Stimulated activated effector memory CD8-positive, alpha-beta T cell treated with anti-CD3 and anti-CD28 coated beads, Interleukin-12 subunit alpha, Interleukin-12 subunit beta, amount 100 ng/mL, for 72 hours (primary cell): ENCODE measurements at regions not wholly inside any gene's neighbourhood (a gene's known extent, or its start where the extent isn't known, plus 50 kb on each side); places are given as distances from the start of the nearest gene placed in this dataset.
A peak's percentile ranks its signal among the peaks of the same experiment; 100 is the strongest.
"Not testable (repeated sequence)": the region's sequence is repeated elsewhere in the genome, so short reads cannot be mapped to it uniquely, and the experiment has no call there.

Source experiments
- ATAC-seq: fragments of 150-1000 bp; cut with Tn5 transposase; 2 replicates; pipeline ENCODE4 v1.10.0; 2021
- DNase-seq, 2 donors: peaks; one replicate each; pipeline ENCODE4 v3.0.0; 2021 to 2022; ENCODE audit warnings: low spot score in 2 of 2
- H3K27ac Mint-ChIP-seq: one replicate; pipeline ENCODE4 v1.8.0; 2022; ENCODE audit warnings: mild to moderate bottlenecking, mixed read lengths
- H3K36me3 Mint-ChIP-seq: one replicate; pipeline ENCODE4 v1.8.0; 2022; ENCODE audit warnings: mild to moderate bottlenecking, mixed read lengths
- H3K4me1 Mint-ChIP-seq: one replicate; pipeline ENCODE4 v1.8.0; 2022; ENCODE audit warnings: mixed read lengths
- H3K4me3 Mint-ChIP-seq: one replicate; pipeline ENCODE4 v1.8.0; 2022; ENCODE audit warnings: mild to moderate bottlenecking, mixed read lengths
- H3K9me3 Mint-ChIP-seq: one replicate; pipeline ENCODE4 v1.8.0; 2022; ENCODE audit warnings: mixed read lengths

DNA sequence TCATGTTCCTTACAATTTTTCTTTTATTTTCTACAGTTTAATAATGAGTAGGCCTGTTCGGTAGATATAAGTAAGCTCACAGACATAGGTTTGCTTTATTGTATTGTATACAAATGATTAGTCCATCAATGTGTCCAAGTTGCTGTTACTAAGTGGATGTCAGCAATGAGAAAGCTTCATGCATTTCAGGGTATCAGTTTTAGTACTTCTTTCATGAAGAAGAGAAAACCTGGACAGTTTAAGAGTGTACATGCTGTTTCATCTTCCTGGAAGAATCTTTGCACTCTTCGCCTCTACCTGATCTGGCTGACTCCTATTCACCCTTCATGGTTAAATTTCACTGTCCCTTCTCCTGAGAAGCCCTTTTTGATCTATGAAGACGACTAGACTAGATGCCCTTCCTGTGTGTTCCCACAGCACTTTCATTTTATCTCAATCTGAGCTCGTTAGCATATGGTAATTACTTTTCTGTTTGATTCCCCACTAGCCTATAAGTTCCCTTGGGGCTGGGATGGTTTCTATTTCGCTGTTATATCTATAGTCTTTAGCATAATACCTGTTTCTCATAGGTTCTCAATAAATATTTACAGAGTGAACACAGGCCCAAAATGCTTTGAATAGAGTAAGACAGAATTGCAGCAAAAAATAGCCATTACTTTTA lies 70.7 kb downstream of the CETN3 start:
- Mint-ChIP-seq H3K4me3 (no peak overlapping the region), H3K9me3 (no peaks in the 10 kb centered on the region)
- peak; percentile 31 for ATAC-seq

DNA sequence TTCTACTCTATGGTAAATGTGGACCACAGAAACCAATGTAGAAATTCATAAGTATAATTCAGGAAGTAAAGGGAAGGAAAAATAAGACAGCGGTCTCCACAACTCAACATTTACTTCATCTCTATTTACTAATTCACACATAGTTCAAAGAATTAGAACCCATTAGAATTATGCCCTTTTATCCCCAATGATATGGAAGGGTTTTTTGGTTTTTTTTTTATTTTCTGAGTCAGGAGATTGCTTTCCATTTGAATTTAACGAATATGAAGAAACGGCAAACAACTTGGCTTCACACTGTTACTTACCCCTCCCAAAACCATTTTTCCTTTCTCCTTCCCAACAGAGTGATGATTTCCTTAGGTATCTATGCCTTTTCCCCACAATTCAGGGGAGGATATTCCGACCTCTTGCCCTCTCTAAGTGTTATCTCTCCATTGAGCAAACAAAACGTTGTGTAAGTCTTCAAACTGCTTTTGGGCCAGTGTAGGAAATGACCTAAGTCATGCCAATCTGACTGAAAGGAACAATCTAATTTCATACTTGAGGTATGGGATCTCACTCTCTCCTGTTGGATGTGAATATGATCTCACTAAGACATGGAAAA lies 72.0 kb downstream of the CETN3 start:
- no peak for DNase-seq
- ATAC-seq: no peak
- H3K9me3 Mint-ChIP-seq: no peaks in the 10 kb centered on the region
- H3K27ac Mint-ChIP-seq: no peak overlapping the region
- peaks cover 5% of the 10 kb centered on the region for H3K4me1 Mint-ChIP-seq
- no peaks in the 10 kb centered on the region for H3K36me3 Mint-ChIP-seq
- H3K4me3 Mint-ChIP-seq: no peak overlapping the region

More for the DNA sequence above, 70.7 kb downstream of the CETN3 start:
- peaks cover 5% of the 10 kb centered on the region for H3K4me1 Mint-ChIP-seq
- no peaks in the 10 kb centered on the region for H3K36me3 Mint-ChIP-seq
- H3K27ac Mint-ChIP-seq: no peak overlapping the region
- no peak for DNase-seq

DNA sequence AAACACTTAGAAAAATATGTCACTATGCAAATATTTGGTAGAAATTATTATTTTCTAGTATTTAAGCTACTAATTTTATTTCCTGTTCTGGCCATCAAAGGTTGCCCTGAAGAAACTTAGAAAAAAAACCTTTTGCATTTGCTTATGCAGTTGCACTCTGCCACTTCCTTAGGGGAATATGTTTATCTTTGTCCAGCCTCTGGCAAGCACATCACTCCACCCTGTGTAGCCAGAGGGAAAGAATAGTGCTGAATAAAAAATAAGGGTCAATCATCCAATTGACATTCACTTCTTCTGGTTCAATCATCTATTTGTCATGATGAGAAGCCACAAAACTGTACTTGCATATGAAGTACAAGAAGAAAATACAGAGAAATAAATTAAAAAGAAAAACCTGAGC lies 72.8 kb downstream of the CETN3 start:
- Mint-ChIP-seq H3K4me3 (no peak overlapping the region), H3K36me3 (no peaks in the 10 kb centered on the region), H3K27ac (no peak overlapping the region), H3K9me3 (no peaks in the 10 kb centered on the region), H3K4me1 (peaks cover 5% of the 10 kb centered on the region)
- ATAC-seq (no peak), DNase-seq (no peak)

DNA sequence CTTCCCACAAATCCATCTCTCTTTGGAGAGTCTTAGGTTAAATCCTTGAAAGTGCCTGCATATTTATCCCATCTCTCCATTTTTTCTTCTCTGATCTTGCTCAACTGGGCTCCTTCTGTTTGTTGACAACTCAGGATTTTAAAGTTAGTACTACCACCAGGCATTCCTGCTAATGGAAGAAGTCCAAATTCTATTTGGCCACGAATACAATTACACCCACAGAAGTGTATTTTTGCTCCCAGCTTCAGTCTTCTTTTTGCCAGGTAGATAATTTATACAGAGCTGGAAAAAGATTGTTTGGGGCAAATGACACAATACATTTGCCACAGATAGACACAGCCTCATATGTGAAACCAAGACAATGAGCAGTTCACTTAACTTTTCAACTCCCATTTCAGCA lies 74.8 kb downstream of the CETN3 start:
- no peak overlapping the region for H3K27ac Mint-ChIP-seq
- peaks cover 5% of the 10 kb centered on the region for H3K4me1 Mint-ChIP-seq
- DNase-seq (no peak), ATAC-seq (no peak)
- H3K36me3 Mint-ChIP-seq: no peaks in the 10 kb centered on the region
- no peak overlapping the region for H3K4me3 Mint-ChIP-seq
- no peaks in the 10 kb centered on the region for H3K9me3 Mint-ChIP-seq

DNA sequence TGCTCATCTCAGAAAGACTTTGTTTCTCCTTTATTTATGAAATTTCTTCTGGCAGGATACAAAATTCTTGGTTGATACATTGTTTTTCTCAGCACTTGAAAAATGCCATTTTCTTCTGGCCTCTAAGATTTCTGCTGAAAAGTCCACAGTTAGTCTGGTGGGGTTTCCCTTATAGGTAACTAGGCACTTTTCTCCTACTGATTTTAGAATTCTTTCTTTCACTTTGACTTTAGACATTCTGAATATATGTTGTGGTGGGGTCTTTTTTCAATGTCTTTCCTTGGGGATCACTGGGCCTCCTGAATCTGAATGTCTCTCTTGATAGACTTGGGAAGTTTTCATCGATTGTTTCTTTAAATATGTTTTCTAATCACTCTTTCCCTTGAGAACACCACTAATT lies 79.6 kb downstream of the CETN3 start:
- no peak for ATAC-seq
- Mint-ChIP-seq H3K4me3 (no peak overlapping the region), H3K36me3 (no peaks in the 10 kb centered on the region), H3K4me1 (no peaks in the 10 kb centered on the region), H3K9me3 (no peaks in the 10 kb centered on the region), H3K27ac (no peak overlapping the region)
- no peak for DNase-seq

DNA sequence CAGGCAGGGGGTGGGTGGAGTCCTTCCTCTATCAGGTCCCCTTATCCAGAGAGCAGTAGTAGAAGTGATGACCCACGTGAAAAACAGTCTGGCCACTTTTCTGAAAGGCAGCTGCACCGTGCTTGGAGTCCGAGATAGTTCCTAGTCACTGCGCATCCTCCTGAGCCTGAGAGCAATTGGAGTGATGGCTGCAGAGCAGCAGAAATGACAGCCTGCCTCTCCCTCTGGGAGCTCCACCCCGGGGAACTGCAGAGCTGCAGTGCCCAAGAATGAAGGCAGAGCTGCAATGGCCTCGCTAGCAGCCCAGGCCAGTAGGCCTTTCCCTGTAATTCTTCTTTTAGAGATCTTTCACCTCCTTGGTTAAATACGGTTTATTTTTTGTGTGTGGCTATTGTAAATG lies 82.6 kb downstream of the CETN3 start:
- ATAC-seq (peak; percentile 16), DNase-seq (no peak)
- Mint-ChIP-seq H3K4me1 (no peaks in the 10 kb centered on the region), H3K36me3 (no peaks in the 10 kb centered on the region), H3K4me3 (no peak overlapping the region), H3K27ac (no peak overlapping the region), H3K9me3 (peaks cover 1% of the 10 kb centered on the region)

DNA sequence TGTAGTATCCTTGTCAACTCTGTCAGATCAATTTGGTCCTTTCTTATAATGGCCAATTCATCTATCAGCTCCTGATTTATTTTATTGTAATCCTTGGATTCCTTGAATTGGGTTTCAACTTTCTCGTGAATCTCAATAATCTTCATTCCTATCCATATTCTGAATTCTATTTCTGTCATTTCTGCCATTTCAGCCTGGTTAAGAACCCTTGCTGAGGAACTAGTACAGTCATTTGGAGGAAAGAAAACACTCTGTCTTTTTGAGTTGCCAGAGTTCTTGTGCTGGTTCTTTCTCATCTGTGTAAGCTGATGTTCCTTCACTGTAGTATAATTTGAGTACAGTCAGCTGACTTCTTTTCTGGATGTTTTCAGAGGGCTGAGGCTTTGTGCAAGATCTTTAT lies 84.5 kb downstream of the CETN3 start:
- peaks cover 5% of the 10 kb centered on the region for H3K9me3 Mint-ChIP-seq
- no peak overlapping the region for H3K4me3 Mint-ChIP-seq
- no peak overlapping the region for H3K27ac Mint-ChIP-seq
- no peaks in the 10 kb centered on the region for H3K36me3 Mint-ChIP-seq
- no peak for DNase-seq
- ATAC-seq: no peak
- H3K4me1 Mint-ChIP-seq: no peaks in the 10 kb centered on the region

DNA sequence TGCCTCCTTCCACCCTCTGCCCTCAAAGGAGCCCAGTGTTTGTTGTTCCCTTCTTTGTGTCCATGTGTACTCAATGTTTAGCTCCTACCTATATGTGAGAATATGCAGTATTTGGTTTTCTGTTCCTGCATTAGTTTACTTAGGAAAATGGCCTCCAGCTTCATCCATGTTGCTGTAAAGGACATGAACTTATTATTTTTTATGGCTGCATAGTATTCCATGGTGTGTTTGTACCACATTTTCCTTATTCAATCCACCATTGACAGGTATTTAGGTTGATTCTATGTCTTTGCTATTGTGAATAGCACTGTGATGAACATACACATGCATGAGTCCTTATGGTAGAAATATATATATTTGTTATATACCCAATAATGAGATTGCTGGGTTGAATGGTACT lies 89.2 kb downstream of the CETN3 start:
- not testable (repeated sequence) for H3K36me3 Mint-ChIP-seq, DNase-seq, H3K4me3 Mint-ChIP-seq, H3K4me1 Mint-ChIP-seq, H3K27ac Mint-ChIP-seq, ATAC-seq, H3K9me3 Mint-ChIP-seq

DNA sequence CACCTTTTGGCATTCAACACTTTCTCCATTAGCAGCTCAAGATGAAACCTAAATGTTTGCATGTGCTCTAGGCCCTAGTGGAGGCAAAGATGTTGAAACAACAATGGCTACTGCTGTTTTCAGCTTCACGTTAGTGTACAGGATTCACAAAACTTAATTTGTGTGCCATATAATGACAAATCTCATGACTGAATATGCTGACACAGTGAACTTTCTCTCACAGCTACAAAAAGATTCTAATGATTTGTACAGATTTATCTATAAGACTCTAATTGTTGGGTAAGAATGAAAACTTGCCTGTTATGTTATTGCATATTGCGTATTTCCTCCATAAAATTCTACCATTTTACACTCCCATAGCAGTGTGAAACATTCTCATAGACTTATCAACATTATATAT lies 97.5 kb downstream of the CETN3 start:
- Mint-ChIP-seq H3K36me3 (no peaks in the 10 kb centered on the region), H3K4me3 (no peak overlapping the region), H3K9me3 (no peaks in the 10 kb centered on the region), H3K27ac (no peak overlapping the region), H3K4me1 (no peaks in the 10 kb centered on the region)
- no peak for DNase-seq
- no peak for ATAC-seq

DNA sequence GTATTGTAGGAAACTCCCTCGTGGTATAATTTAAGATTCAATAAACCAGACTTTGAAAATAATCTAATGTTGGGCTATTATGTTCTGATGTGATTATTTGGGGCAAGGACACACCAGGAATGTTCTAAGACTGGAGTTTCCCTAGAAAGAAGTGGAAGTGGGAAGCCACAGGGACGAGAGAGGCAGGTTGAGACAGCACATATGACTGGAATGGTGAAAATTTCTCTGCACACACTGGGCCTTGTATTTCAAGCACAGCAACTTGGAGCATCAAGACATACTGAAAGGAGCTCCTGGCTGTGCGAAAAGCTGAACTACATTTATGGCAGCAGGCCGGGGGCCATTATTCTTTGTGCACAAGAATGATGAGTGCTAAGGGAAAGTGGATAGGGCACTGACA lies 98.2 kb downstream of the CETN3 start:
- ATAC-seq (no peak), DNase-seq (no peak)
- H3K4me1 Mint-ChIP-seq: no peaks in the 10 kb centered on the region
- H3K36me3 Mint-ChIP-seq: no peaks in the 10 kb centered on the region
- H3K27ac Mint-ChIP-seq: no peak overlapping the region
- H3K4me3 Mint-ChIP-seq: no peak overlapping the region
- H3K9me3 Mint-ChIP-seq: no peaks in the 10 kb centered on the region

DNA sequence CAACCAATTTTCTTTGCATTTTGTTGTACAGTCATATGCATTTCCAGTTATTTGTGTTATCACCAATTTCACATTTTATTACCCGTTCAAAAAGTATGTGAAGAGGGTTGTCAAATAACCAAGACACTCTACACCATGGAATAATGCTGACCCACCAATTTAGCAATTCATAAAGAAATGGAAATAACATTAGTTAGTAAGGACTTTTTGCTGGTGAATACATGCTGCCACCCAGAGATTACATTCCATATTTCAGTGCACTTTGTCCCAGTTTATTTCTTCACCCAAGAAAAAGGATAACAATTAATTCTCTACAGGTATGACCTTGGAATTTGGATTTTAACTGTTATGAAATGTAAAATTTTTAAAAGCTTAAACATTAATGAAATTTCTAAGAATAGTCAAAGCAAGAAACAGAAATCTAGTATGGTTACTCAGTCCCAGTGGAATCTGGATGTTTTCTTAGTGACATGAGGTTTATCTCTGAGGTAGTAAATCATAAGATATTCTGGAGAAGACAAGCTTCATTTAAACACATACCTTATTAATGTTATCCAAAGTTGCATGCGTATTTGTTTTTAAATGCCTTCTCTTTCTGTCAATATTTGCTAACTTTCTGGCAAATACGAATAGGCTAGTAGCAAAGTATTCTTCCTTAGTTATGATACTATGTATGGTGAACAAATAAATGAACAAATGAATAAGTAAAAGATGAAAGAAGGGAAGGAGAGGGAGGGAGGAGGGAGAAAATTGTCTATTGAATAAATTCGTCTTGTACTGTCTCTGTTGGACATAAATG lies 100.6 kb downstream of the CETN3 start:
- DNase-seq (no peak), ATAC-seq (no peak)
- H3K36me3 Mint-ChIP-seq: no peaks in the 10 kb centered on the region
- no peak overlapping the region for H3K4me3 Mint-ChIP-seq
- H3K9me3 Mint-ChIP-seq: no peaks in the 10 kb centered on the region
- H3K4me1 Mint-ChIP-seq: no peaks in the 10 kb centered on the region
- H3K27ac Mint-ChIP-seq: no peak overlapping the region

DNA sequence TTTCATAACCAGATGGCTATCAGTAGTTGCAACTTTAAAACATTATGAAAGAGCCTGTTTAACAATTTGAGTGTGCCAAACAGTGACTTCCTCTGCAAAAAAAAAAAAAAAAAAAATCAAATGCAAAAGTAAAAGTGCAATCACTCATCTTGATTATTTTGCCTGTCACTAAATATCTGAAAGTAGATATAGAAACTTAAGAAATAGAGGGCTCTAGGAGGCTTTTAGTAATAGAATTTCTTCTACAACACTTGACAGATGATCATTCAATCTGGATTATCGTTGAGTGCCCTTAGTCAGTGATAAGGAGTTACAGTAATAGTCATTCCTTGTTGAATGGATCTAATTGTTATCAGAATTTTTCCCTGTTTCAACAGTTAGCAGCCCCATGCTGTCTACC lies 101.8 kb downstream of the CETN3 start:
- Mint-ChIP-seq H3K4me3 (no peak overlapping the region), H3K36me3 (no peaks in the 10 kb centered on the region), H3K27ac (no peak overlapping the region), H3K9me3 (no peaks in the 10 kb centered on the region), H3K4me1 (no peaks in the 10 kb centered on the region)
- no peak for ATAC-seq
- no peak for DNase-seq

DNA sequence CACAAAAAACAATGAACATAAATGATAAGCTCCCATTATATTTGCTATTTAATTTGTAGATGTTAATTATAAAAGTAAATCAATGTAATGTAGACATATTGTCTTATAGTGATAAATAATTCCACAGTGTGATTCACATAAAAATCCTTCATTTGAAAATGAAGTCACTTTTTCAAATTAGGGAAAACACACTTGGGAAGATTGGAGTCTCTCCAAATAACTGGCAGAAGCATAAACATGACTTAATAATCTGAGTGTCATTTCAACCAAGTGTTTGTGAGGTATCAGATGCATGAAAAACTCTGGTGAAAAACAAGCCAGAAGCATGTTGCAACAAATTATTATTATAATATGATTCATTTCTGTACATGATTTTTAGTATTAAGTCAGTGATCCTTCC lies 102.2 kb downstream of the CETN3 start:
- Mint-ChIP-seq H3K4me1 (no peaks in the 10 kb centered on the region), H3K27ac (no peak overlapping the region), H3K36me3 (no peaks in the 10 kb centered on the region), H3K9me3 (no peaks in the 10 kb centered on the region), H3K4me3 (no peak overlapping the region)
- ATAC-seq: no peak
- DNase-seq: no peak

DNA sequence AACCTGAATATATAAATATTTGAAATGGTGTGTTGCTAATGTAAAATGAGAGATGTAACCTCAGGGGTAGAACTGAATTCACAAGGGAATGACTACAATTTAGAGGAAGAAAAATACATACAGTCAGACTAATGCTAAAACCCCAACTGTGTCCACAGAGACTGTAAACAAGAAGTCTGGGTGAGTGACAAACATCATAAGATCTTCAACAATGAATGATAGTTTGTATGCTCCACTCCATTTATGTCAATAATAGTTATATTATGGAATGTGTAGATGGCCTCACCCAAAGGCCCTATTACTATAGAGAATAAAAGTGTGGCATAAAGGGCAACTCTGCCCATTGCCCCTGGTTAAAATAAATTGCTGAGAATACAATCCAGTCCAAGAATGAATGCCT lies 102.9 kb downstream of the CETN3 start:
- no peaks in the 10 kb centered on the region for H3K9me3 Mint-ChIP-seq
- H3K36me3 Mint-ChIP-seq: no peaks in the 10 kb centered on the region
- H3K4me3 Mint-ChIP-seq: no peak overlapping the region
- ATAC-seq (no peak), DNase-seq (no peak)
- H3K27ac Mint-ChIP-seq: no peak overlapping the region
- H3K4me1 Mint-ChIP-seq: no peaks in the 10 kb centered on the region

DNA sequence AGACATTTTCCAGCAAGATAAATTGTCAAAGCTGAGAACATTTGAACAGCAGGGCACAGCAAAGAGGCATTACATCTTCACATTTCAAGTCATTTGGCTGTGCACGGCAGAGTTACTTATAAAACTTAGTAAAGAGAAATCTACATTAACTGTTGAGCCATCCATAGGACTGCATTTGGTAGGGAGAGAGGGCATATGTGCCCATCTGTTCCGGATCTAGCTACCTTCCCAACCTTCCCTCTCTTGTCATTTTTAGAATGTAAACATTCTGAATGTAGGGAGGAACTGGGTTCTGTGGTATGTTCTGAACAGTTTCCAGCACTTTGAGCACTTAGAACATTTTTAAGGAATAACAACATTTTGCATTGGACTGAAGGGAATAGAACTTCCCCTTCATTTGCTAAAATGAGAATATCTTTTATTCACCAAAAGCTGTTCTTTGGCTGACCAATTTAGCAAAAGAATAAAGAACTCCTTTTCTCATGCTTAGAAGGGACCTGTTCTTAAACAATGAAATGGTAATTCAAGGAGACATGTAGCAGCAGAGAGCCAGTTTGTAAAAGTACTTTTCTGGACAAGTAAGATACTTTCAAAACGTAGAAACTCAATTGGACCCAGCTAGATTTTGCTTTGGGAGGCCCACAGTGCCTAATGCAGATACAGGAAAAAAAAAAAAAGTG lies 104.4 kb downstream of the CETN3 start:
- no peak for ATAC-seq
- Mint-ChIP-seq H3K9me3 (no peaks in the 10 kb centered on the region), H3K4me3 (no peak overlapping the region), H3K27ac (no peak overlapping the region), H3K4me1 (no peaks in the 10 kb centered on the region), H3K36me3 (no peaks in the 10 kb centered on the region)
- DNase-seq: no peak

DNA sequence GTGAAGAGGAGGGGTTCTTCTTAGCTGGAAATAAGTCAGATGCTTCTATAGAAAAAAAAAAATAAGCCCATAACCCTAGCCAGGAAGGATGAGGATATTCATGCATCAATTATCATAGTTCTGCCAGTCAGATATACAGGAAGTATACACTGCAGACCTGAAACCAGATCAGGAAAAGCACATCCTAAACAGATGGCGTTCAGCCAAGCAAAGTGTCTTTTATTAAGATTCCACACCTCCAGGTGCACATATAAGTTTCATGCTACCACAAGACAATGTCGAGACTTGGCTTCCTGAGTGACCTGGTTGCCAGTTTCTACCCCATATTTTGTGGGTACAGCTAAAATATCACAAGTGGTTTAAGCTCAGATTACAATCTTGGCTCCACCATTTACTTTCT lies 108.3 kb downstream of the CETN3 start:
- DNase-seq: no peak
- H3K4me3 Mint-ChIP-seq: no peak overlapping the region
- H3K27ac Mint-ChIP-seq: no peak overlapping the region
- no peaks in the 10 kb centered on the region for H3K4me1 Mint-ChIP-seq
- H3K9me3 Mint-ChIP-seq: no peaks in the 10 kb centered on the region
- no peaks in the 10 kb centered on the region for H3K36me3 Mint-ChIP-seq
- ATAC-seq: no peak
